HAP-1 (cell line): ENCODE measurements at regions not wholly inside any gene's neighbourhood (a gene's known extent, or its start where the extent isn't known, plus 50 kb on each side); places are given as distances from the start of the nearest gene placed in this dataset.

Experiments used
- DNase-seq, 2 experiments: peaks; one replicate each; pipeline ENCODE4 v3.0.0-alpha.2; 2016 to 2020; ENCODE audit warnings: low spot score in 2 of 2
- H3K27me3 ChIP-seq: fragments of 250-450 bp; sonication (Bioruptor Pico); 2 replicates; pipeline ENCODE4 v1.5.1; 2020; ENCODE audit warnings: low read depth, mild to moderate bottlenecking, moderate library complexity
- H3K36me3 ChIP-seq: fragments of 250-450 bp; sonication (Bioruptor Pico); replicated peaks from 2 replicates; pipeline ENCODE4 v1.5.1; 2020; ENCODE audit warnings: mild to moderate bottlenecking
- H3K4me1 ChIP-seq: fragments of 250-450 bp; sonication (Bioruptor Pico); 2 replicates; pipeline ENCODE4 v1.5.1; 2020; ENCODE audit warnings: mild to moderate bottlenecking
- H3K4me3 ChIP-seq: fragments of 250-450 bp; sonication (Bioruptor Pico); 2 replicates; pipeline ENCODE4 v1.5.1; 2020; ENCODE audit warnings: mild to moderate bottlenecking, moderate library complexity
- H3K9me3 ChIP-seq: fragments of 250-450 bp; sonication (Bioruptor Pico); 2 replicates; pipeline ENCODE4 v1.5.1; 2020; ENCODE audit warnings: mild to moderate bottlenecking, moderate library complexity
- in situ Hi-C: fragments of 300-500 bp; cut with MboI; formaldehyde crosslinking; loops from 3 replicates; pipeline ENCODE4 v1.14.3; 2020; ENCODE audit warnings: low sequenced_read_pairs, inconsistent platforms, mixed read lengths

- Histone ChIP-seq H3K4me1 (no peaks in the 10 kb centered on the region), H3K9me3 (no peaks in the 10 kb centered on the region), H3K36me3 (no peaks in the 10 kb centered on the region), H3K27me3 (no peaks in the 10 kb centered on the region), H3K4me3 (no peak overlapping the region)
- peak in 1 of 2 experiments; percentile 36 for DNase-seq
- in situ Hi-C loops = no loop called here
Observed at GRCh38 chr9:7240569-7241311, 483.0 kb downstream of the KDM4C start.

GRCh38 chr9:7239708-7240107 lies 481.9 kb downstream of the KDM4C start:
- no peaks in the 10 kb centered on the region for H3K27me3 ChIP-seq
- no peaks in the 10 kb centered on the region for H3K4me1 ChIP-seq
- no peaks in the 10 kb centered on the region for H3K36me3 ChIP-seq
- in situ Hi-C loops = no loop called here
- DNase-seq = no peak
- no peak overlapping the region for H3K4me3 ChIP-seq
- no peaks in the 10 kb centered on the region for H3K9me3 ChIP-seq

GRCh38 chr9:7238247-7238637 lies 480.5 kb downstream of the KDM4C start:
- Histone ChIP-seq H3K36me3 (no peaks in the 10 kb centered on the region), H3K9me3 (no peaks in the 10 kb centered on the region), H3K27me3 (no peaks in the 10 kb centered on the region), H3K4me3 (no peak overlapping the region), H3K4me1 (no peaks in the 10 kb centered on the region)
- DNase-seq = no peak
- in situ Hi-C loops = no loop called here

GRCh38 chr9:7237473-7238246 lies 479.9 kb downstream of the KDM4C start:
- Histone ChIP-seq H3K9me3 (no peaks in the 10 kb centered on the region), H3K4me1 (no peaks in the 10 kb centered on the region), H3K36me3 (no peaks in the 10 kb centered on the region), H3K4me3 (no peak overlapping the region), H3K27me3 (no peaks in the 10 kb centered on the region)
- in situ Hi-C loops = no loop called here
- no peak for DNase-seq

GRCh38 chr9:7236186-7236585 lies 478.4 kb downstream of the KDM4C start:
- in situ Hi-C loops = no loop called here
- Histone ChIP-seq H3K4me3 (no peak overlapping the region), H3K4me1 (no peaks in the 10 kb centered on the region), H3K36me3 (no peaks in the 10 kb centered on the region), H3K27me3 (no peaks in the 10 kb centered on the region), H3K9me3 (no peaks in the 10 kb centered on the region)
- no peak for DNase-seq

GRCh38 chr9:7234144-7234543 lies 476.4 kb downstream of the KDM4C start:
- no peaks in the 10 kb centered on the region for H3K27me3 ChIP-seq
- peak in 1 of 2 experiments; percentile 48 for DNase-seq
- H3K4me1 ChIP-seq = no peaks in the 10 kb centered on the region
- H3K9me3 ChIP-seq = no peaks in the 10 kb centered on the region
- H3K36me3 ChIP-seq = no peaks in the 10 kb centered on the region
- in situ Hi-C loops = no loop called here
- H3K4me3 ChIP-seq = no peak overlapping the region

- Histone ChIP-seq H3K4me1 (no peaks in the 10 kb centered on the region), H3K9me3 (no peaks in the 10 kb centered on the region), H3K36me3 (no peaks in the 10 kb centered on the region), H3K27me3 (no peaks in the 10 kb centered on the region), H3K4me3 (no peak overlapping the region)
- no peak for DNase-seq
- in situ Hi-C loops = no loop called here
Observed at GRCh38 chr9:7229571-7229970, 471.8 kb downstream of the KDM4C start.

GRCh38 chr9:7228726-7229125 lies 471.0 kb downstream of the KDM4C start:
- Histone ChIP-seq H3K4me3 (no peak overlapping the region), H3K9me3 (no peaks in the 10 kb centered on the region), H3K4me1 (no peaks in the 10 kb centered on the region), H3K27me3 (no peaks in the 10 kb centered on the region), H3K36me3 (no peaks in the 10 kb centered on the region)
- in situ Hi-C loops = no loop called here
- no peak for DNase-seq

GRCh38 chr9:7227951-7228350 lies 470.2 kb downstream of the KDM4C start:
- Histone ChIP-seq H3K4me1 (no peaks in the 10 kb centered on the region), H3K4me3 (no peak overlapping the region), H3K9me3 (no peaks in the 10 kb centered on the region), H3K36me3 (no peaks in the 10 kb centered on the region), H3K27me3 (no peaks in the 10 kb centered on the region)
- DNase-seq = no peak
- in situ Hi-C loops = no loop called here

GRCh38 chr9:7226007-7226640 lies 468.4 kb downstream of the KDM4C start:
- H3K4me3 ChIP-seq = no peak overlapping the region
- no peak for DNase-seq
- H3K27me3 ChIP-seq = no peaks in the 10 kb centered on the region
- in situ Hi-C loops = no loop called here
- no peaks in the 10 kb centered on the region for H3K9me3 ChIP-seq
- H3K4me1 ChIP-seq = no peaks in the 10 kb centered on the region
- H3K36me3 ChIP-seq = no peaks in the 10 kb centered on the region
